ENCODE measurements at regions not wholly inside any gene's neighbourhood (a gene's known extent, or its start where the extent isn't known, plus 50 kb on each side); places are given as distances from the start of the nearest gene placed in this dataset.

DNA sequence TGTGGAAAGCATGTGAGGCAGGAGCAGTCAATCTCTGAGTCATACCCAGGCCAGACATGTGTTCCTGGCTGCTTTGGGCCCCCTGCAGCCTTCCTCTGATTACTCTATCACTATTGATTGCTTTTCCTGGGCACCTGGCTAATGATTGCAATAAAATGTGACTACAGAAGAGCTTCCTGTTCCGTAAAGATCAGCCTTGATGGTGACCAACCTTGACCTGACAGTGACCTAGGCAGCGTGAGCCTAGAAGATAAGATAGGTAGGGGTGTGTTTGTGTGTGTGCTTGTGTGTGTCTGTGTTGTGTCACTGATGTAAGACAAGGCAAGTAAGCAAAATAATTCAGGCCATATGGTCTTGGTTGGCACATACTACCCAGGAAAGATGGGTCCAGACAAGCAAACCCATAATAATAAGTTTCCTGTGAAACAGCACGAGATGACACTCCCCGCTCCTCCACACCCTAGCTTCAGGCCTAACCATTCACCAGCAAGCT is 367.7 kb upstream of the CDH11 start:
- TF ChIP-seq, protein P1, sequence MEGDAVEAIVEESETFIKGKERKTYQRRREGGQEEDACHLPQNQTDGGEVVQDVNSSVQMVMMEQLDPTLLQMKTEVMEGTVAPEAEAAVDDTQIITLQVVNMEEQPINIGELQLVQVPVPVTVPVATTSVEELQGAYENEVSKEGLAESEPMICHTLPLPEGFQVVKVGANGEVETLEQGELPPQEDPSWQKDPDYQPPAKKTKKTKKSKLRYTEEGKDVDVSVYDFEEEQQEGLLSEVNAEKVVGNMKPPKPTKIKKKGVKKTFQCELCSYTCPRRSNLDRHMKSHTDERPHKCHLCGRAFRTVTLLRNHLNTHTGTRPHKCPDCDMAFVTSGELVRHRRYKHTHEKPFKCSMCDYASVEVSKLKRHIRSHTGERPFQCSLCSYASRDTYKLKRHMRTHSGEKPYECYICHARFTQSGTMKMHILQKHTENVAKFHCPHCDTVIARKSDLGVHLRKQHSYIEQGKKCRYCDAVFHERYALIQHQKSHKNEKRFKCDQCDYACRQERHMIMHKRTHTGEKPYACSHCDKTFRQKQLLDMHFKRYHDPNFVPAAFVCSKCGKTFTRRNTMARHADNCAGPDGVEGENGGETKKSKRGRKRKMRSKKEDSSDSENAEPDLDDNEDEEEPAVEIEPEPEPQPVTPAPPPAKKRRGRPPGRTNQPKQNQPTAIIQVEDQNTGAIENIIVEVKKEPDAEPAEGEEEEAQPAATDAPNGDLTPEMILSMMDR (IDR thresholded peaks at IDR 0.05; ENCODE audit: low read depth, low read length, poor library complexity, severe bottlenecking), result no peak
- no peak for TF ChIP-seq EZH2phosphoT487 (IDR thresholded peaks at IDR 0.05; ENCODE audit: borderline replicate concordance, low read length)

All from DOHH2 (cell line).